GM23248 (cell line): ENCODE measurements at regions not wholly inside any gene's neighbourhood (a gene's known extent, or its start where the extent isn't known, plus 50 kb on each side); places are given as distances from the start of the nearest gene placed in this dataset.

Experiments used
- DNase-seq: peaks from one replicate; pipeline ENCODE4 v3.0.0-alpha.2; 2015
- H2AFZ ChIP-seq: fragments of 200-600 bp; sonication (generic); 2 replicates; pipeline ENCODE4 v1.6.1; 2016; ENCODE audit warnings: antibody characterized with exemption
- H3F3A ChIP-seq: fragments of 200-600 bp; sonication (generic); 2 replicates; pipeline ENCODE4 v1.6.1; 2016; ENCODE audit warnings: mild to moderate bottlenecking, antibody characterized with exemption, mixed run types; ENCODE audit not compliant: insufficient read depth
- H3K27ac ChIP-seq: fragments of 200-600 bp; sonication (generic); 2 replicates; pipeline ENCODE4 v1.5.1; 2016; ENCODE audit warnings: mild to moderate bottlenecking
- H3K27me3 ChIP-seq: fragments of 200-600 bp; sonication (generic); replicated peaks from 2 replicates; pipeline ENCODE4 v1.6.1; 2016; ENCODE audit warnings: mild to moderate bottlenecking; ENCODE audit not compliant: insufficient read depth
- H3K36me3 ChIP-seq: fragments of 200-600 bp; sonication (generic); 2 replicates; pipeline ENCODE4 v1.6.1; 2016; ENCODE audit warnings: low read depth, mild to moderate bottlenecking
- H3K4me1 ChIP-seq: fragments of 200-600 bp; sonication (generic); 2 replicates; pipeline ENCODE4 v1.6.1; 2016; ENCODE audit warnings: mild to moderate bottlenecking; ENCODE audit not compliant: insufficient read depth
- H3K4me2 ChIP-seq: fragments of 200-600 bp; sonication (generic); one replicate; pipeline ENCODE4 v1.6.1; 2016; ENCODE audit warnings: mild to moderate bottlenecking; ENCODE audit not compliant: unreplicated experiment
- H3K4me3 ChIP-seq: fragments of 200-600 bp; sonication (generic); 2 replicates; pipeline ENCODE4 v1.5.1; 2016; ENCODE audit warnings: mild to moderate bottlenecking
- H3K79me2 ChIP-seq: fragments of 200-600 bp; sonication (generic); 2 replicates; pipeline ENCODE4 v1.6.1; 2016; ENCODE audit warnings: mild to moderate bottlenecking; ENCODE audit not compliant: insufficient read depth
- H3K9ac ChIP-seq: fragments of 200-600 bp; sonication (generic); 2 replicates; pipeline ENCODE4 v1.6.1; 2016; ENCODE audit warnings: mild to moderate bottlenecking
- H3K9me2 ChIP-seq: fragments of 200-600 bp; sonication (generic); 2 replicates; pipeline ENCODE4 v1.6.1; 2016; ENCODE audit warnings: mixed run types, mild to moderate bottlenecking, moderate library complexity; ENCODE audit not compliant: insufficient read depth
- H3K9me3 ChIP-seq: fragments of 200-600 bp; sonication (generic); one replicate; pipeline ENCODE4 v1.6.1; 2017; ENCODE audit warnings: low read depth
- H4K20me1 ChIP-seq: fragments of 200-600 bp; sonication (generic); 2 replicates; pipeline ENCODE4 v1.6.0; 2016; ENCODE audit not compliant: insufficient read depth
- EZH2 ChIP-seq: fragments of 200-600 bp; sonication (generic); IDR thresholded peaks from 2 replicates; pipeline ENCODE4 v1.6.1; 2018; ENCODE audit warnings: antibody characterized with exemption, mild to moderate bottlenecking; ENCODE audit not compliant: insufficient read depth, poor library complexity, severe bottlenecking
- EZH2phosphoT487 ChIP-seq: fragments of 200-600 bp; sonication (generic); IDR thresholded peaks from 2 replicates; pipeline ENCODE4 v1.6.1; 2018; ENCODE audit warnings: antibody characterized with exemption, moderate library complexity, mild to moderate bottlenecking, low read depth; ENCODE audit not compliant: insufficient read depth
- WGBS, 2 experiments: methylation state at CpG; one replicate each; pipeline ENCODE4 v1.1.6; 2015 to 2017; ENCODE audit warnings: low lambda C conversion rate in 2 of 2, low coverage in 1 of 2; ENCODE audit errors: missing lambda C conversion rate in 2 of 2; 5-methylcytosine and 5-hydroxymethylcytosine counted together
- in situ Hi-C: fragments of 300-500 bp; cut with MboI; formaldehyde crosslinking; loops from 2 replicates; pipeline ENCODE4 v1.15.0; 2020

- H3K27me3 ChIP-seq, result no peaks in the 10 kb centered on the region
- no peaks in the 10 kb centered on the region for H3K9me3 ChIP-seq
- no peak overlapping the region for H3K4me2 ChIP-seq
- TF ChIP-seq EZH2phosphoT487 (no peak), EZH2 (no peak)
- no peaks in the 10 kb centered on the region for H3K9me2 ChIP-seq
- no peaks in the 10 kb centered on the region for H3K79me2 ChIP-seq
- H3K4me1 ChIP-seq, result peaks cover 40% of the 10 kb centered on the region
- peaks cover 18% of the 10 kb centered on the region for H3F3A ChIP-seq
- H2AFZ ChIP-seq, result peak overlapping the region; percentile 50
- WGBS, 2 experiments, result 68 to 71% methylated on average over 7 of the region's 7 CpGs
- no peak overlapping the region for H3K4me3 ChIP-seq
- no peaks in the 10 kb centered on the region for H3K36me3 ChIP-seq
- H3K9ac ChIP-seq, result no peak overlapping the region
- in situ Hi-C loops, result no loop called here
- no peaks in the 10 kb centered on the region for H4K20me1 ChIP-seq
- H3K27ac ChIP-seq, result no peak overlapping the region
- DNase-seq, result peak; percentile 41
Measured at GRCh38 chr11:45087086-45087899, 59.1 kb upstream of the PRDM11 start.

- Histone ChIP-seq H3K9ac (no peak overlapping the region), H3K4me3 (no peak overlapping the region), H3K9me3 (no peaks in the 10 kb centered on the region), H3K4me1 (peaks cover 45% of the 10 kb centered on the region), H4K20me1 (no peaks in the 10 kb centered on the region), H3K27me3 (no peaks in the 10 kb centered on the region), H3K79me2 (no peaks in the 10 kb centered on the region), H3F3A (peaks cover 18% of the 10 kb centered on the region), H3K36me3 (no peaks in the 10 kb centered on the region), H3K9me2 (no peaks in the 10 kb centered on the region), H2AFZ (peak overlapping the region; percentile 50), H3K4me2 (no peak overlapping the region), H3K27ac (no peak overlapping the region)
- 52 to 54% methylated on average over 7 of the region's 7 CpGs for WGBS, 2 experiments
- TF ChIP-seq EZH2, result no peak
- in situ Hi-C loops, result no loop called here
- no peak for DNase-seq
Measured at GRCh38 chr11:45087900-45088160, 58.6 kb upstream of the PRDM11 start.

- Histone ChIP-seq H3K4me1 (peaks cover 59% of the 10 kb centered on the region), H3K9me2 (no peaks in the 10 kb centered on the region), H3K9me3 (no peaks in the 10 kb centered on the region), H4K20me1 (no peaks in the 10 kb centered on the region), H3K4me3 (peak overlapping the region; percentile 29; the same call in 1 of the 2 replicates), H3K36me3 (no peaks in the 10 kb centered on the region), H3K79me2 (no peaks in the 10 kb centered on the region), H3K4me2 (peak overlapping the region; percentile 41), H3K9ac (peak overlapping the region; percentile 66; the same call in 1 of the 2 replicates), H3K27me3 (no peaks in the 10 kb centered on the region), H3F3A (peaks cover 24% of the 10 kb centered on the region), H2AFZ (no peak overlapping the region), H3K27ac (peak overlapping the region; percentile 92)
- 0 to 3% methylated on average over 2 of the region's 2 CpGs for WGBS, 2 experiments
- no peak for TF ChIP-seq EZH2
- no peak for TF ChIP-seq EZH2phosphoT487
- in situ Hi-C loops, result no loop called here
- DNase-seq, result peak; percentile 97
Measured at GRCh38 chr11:45089251-45089650, 57.2 kb upstream of the PRDM11 start.

GRCh38 chr11:45089676-45090499 lies 56.6 kb upstream of the PRDM11 start:
- Histone ChIP-seq H3K9me2 (no peaks in the 10 kb centered on the region), H3K4me3 (peak overlapping the region; percentile 29; the same call in 1 of the 2 replicates), H4K20me1 (no peaks in the 10 kb centered on the region), H3K27me3 (no peaks in the 10 kb centered on the region), H3K36me3 (no peaks in the 10 kb centered on the region), H3K27ac (peak overlapping the region; percentile 92), H3K4me1 (peaks cover 59% of the 10 kb centered on the region), H2AFZ (no peak overlapping the region), H3K9ac (peak overlapping the region; percentile 66), H3K9me3 (no peaks in the 10 kb centered on the region), H3K79me2 (no peaks in the 10 kb centered on the region), H3K4me2 (peak overlapping the region; percentile 41), H3F3A (peaks cover 24% of the 10 kb centered on the region)
- TF ChIP-seq EZH2, result no peak
- TF ChIP-seq EZH2phosphoT487, result no peak
- DNase-seq, result peak; percentile 82
- WGBS, 2 experiments, result 53 to 54% methylated on average over 6 of the region's 6 CpGs
- in situ Hi-C loops, result loop anchor here (10.0 kb wide), 1 partner anchor 145 kb away; no protein-coding TSS in a partner anchor
